Uterus (tissue), 3 donors: ENCODE measurements at regions not wholly inside any gene's neighbourhood (a gene's known extent, or its start where the extent isn't known, plus 50 kb on each side); places are given as distances from the start of the nearest gene placed in this dataset.

ENCODE experiments used
- DNase-seq, 2 donors: peaks; one replicate each; pipeline ENCODE4 v3.0.0-alpha.2; 2019 to 2020
- H3K27ac ChIP-seq, 2 donors: fragments of 200-600 bp; sonication (generic); 1 replicate in 1 of 2; 2 replicates in 1 of 2; pipeline ENCODE4 v1.5.1; 2016 to 2018
- H3K27me3 ChIP-seq, 2 donors: fragments of 200-600 bp; sonication (generic); one replicate each; pipeline ENCODE4 v1.5.1; 2018 to 2019; ENCODE audit warnings: control low read depth in 1 of 2
- H3K36me3 ChIP-seq, 2 donors: fragments of 200-600 bp; sonication (generic); one replicate each; pipeline ENCODE4 v1.5.1; 2019; ENCODE audit warnings: control low read depth in 1 of 2
- H3K4me1 ChIP-seq, 2 donors: fragments of 200-600 bp; sonication (generic); one replicate each; pipeline ENCODE4 v1.5.1; 2018 to 2019; ENCODE audit warnings: control low read depth in 1 of 2
- H3K4me3 ChIP-seq, 2 donors: fragments of 200-600 bp; sonication (generic); 1 replicate in 1 of 2; 2 replicates in 1 of 2; pipeline ENCODE4 v1.5.1; 2018 to 2019; ENCODE audit warnings: mild to moderate bottlenecking in 1 of 2
- H3K9me3 ChIP-seq, 2 donors: fragments of 200-600 bp; sonication (generic); one replicate each; pipeline ENCODE4 v1.5.1; 2019; ENCODE audit warnings: control low read depth in 1 of 2
- CTCF ChIP-seq, 4 experiments: fragments of 200-600 bp in 2 of 4; fragments of 450-650 bp in 2 of 4; sonication (generic) in 2 of 4; IDR thresholded peaks; one replicate each; pipeline ENCODE4 v1.5.1; 2016 to 2019; ENCODE audit warnings: antibody characterized with exemption in 4 of 4, mild to moderate bottlenecking in 2 of 4, moderate library complexity in 1 of 4
- POLR2A ChIP-seq, 2 donors: fragments of 450-650 bp; IDR thresholded peaks; one replicate each; pipeline ENCODE4 v1.6.1; 2016; ENCODE audit warnings: antibody characterized with exemption in 2 of 2, mild to moderate bottlenecking in 1 of 2, moderate library complexity in 1 of 2
- intact Hi-C: fragments of 100-400 bp; cut with DNase I; formaldehyde crosslinking; loops from one replicate; pipeline ENCODE4 v1.15.1; 2023; ENCODE audit warnings: low total_unique reads
- donor health status: DM: yes; HTN: yes; CAD: no.

GRCh38 chr1:30447701-30448100 lies 275.7 kb downstream of the MATN1 start:
- Histone ChIP-seq H3K4me3 (no peak overlapping the region), H3K4me1 (no peaks in the 10 kb centered on the region), H3K27ac (no peak overlapping the region), H3K9me3 (no peaks in the 10 kb centered on the region), H3K27me3 (no peaks in the 10 kb centered on the region), H3K36me3 (no peaks in the 10 kb centered on the region)
- intact Hi-C loops, result no loop called here
- no peak for DNase-seq
- TF ChIP-seq POLR2A (IDR thresholded peaks at IDR 0.05), result no peak
- TF ChIP-seq CTCF (IDR thresholded peaks at IDR 0.05), result no peak

GRCh38 chr1:30447080-30447479 lies 276.3 kb downstream of the MATN1 start:
- H3K27me3 ChIP-seq, result no peaks in the 10 kb centered on the region
- H3K36me3 ChIP-seq, result no peaks in the 10 kb centered on the region
- DNase-seq, result no peak
- H3K27ac ChIP-seq, result no peak overlapping the region
- intact Hi-C loops, result no loop called here
- H3K4me3 ChIP-seq, result no peak overlapping the region
- TF ChIP-seq POLR2A (IDR thresholded peaks at IDR 0.05), result no peak
- no peak for TF ChIP-seq CTCF (IDR thresholded peaks at IDR 0.05)
- no peaks in the 10 kb centered on the region for H3K9me3 ChIP-seq
- H3K4me1 ChIP-seq, result no peaks in the 10 kb centered on the region

- H3K36me3 ChIP-seq, result no peaks in the 10 kb centered on the region
- H3K27ac ChIP-seq, result no peak overlapping the region
- H3K27me3 ChIP-seq, result no peaks in the 10 kb centered on the region
- intact Hi-C loops, result no loop called here
- TF ChIP-seq POLR2A (IDR thresholded peaks at IDR 0.05) (no peak), CTCF (IDR thresholded peaks at IDR 0.05) (no peak)
- no peaks in the 10 kb centered on the region for H3K9me3 ChIP-seq
- H3K4me3 ChIP-seq, result no peak overlapping the region
- peak in 1 of 2 donors; percentile 7 for DNase-seq
- no peaks in the 10 kb centered on the region for H3K4me1 ChIP-seq
Measured at GRCh38 chr1:30446508-30446907, 276.9 kb downstream of the MATN1 start.

- Histone ChIP-seq H3K9me3 (no peaks in the 10 kb centered on the region), H3K27me3 (no peaks in the 10 kb centered on the region), H3K36me3 (no peaks in the 10 kb centered on the region), H3K4me1 (no peaks in the 10 kb centered on the region), H3K4me3 (no peak overlapping the region), H3K27ac (no peak overlapping the region)
- intact Hi-C loops, result no loop called here
- DNase-seq, result no peak
- no peak for TF ChIP-seq POLR2A (IDR thresholded peaks at IDR 0.05)
- no peak for TF ChIP-seq CTCF (IDR thresholded peaks at IDR 0.05)
Measured at GRCh38 chr1:30446095-30446494, 277.3 kb downstream of the MATN1 start.

- intact Hi-C loops, result no loop called here
- TF ChIP-seq CTCF (IDR thresholded peaks at IDR 0.05), result no peak
- TF ChIP-seq POLR2A (IDR thresholded peaks at IDR 0.05), result no peak
Measured at GRCh38 chr1:30445449-30445848, 277.9 kb downstream of the MATN1 start.

More at GRCh38 chr1:30445449-30445848, 277.9 kb downstream of the MATN1 start:
- Histone ChIP-seq H3K4me1 (no peaks in the 10 kb centered on the region), H3K9me3 (no peaks in the 10 kb centered on the region), H3K27me3 (no peaks in the 10 kb centered on the region), H3K4me3 (no peak overlapping the region), H3K27ac (no peak overlapping the region), H3K36me3 (no peaks in the 10 kb centered on the region)
- peak in 1 of 2 donors; percentile 4 for DNase-seq
